HG03432 (cell line): ENCODE measurements at regions not wholly inside any gene's neighbourhood (a gene's known extent, or its start where the extent isn't known, plus 50 kb on each side); places are given as distances from the start of the nearest gene placed in this dataset.
"Not testable (repeated sequence)": the region's sequence is repeated elsewhere in the genome, so short reads cannot be mapped to it uniquely, and the experiment has no call there.

Source experiments
- ATAC-seq: cut with Tn5 transposase; IDR thresholded peaks from one replicate; pipeline ENCODE4 v1.9.1; 2021; ENCODE audit warnings: mild to moderate bottlenecking, moderate library complexity; ENCODE audit not compliant: unreplicated experiment

- ATAC-seq: peak; percentile 58
Measured at GRCh38 chr7:81887098-81888090, 117.5 kb upstream of the HGF start.

DNA sequence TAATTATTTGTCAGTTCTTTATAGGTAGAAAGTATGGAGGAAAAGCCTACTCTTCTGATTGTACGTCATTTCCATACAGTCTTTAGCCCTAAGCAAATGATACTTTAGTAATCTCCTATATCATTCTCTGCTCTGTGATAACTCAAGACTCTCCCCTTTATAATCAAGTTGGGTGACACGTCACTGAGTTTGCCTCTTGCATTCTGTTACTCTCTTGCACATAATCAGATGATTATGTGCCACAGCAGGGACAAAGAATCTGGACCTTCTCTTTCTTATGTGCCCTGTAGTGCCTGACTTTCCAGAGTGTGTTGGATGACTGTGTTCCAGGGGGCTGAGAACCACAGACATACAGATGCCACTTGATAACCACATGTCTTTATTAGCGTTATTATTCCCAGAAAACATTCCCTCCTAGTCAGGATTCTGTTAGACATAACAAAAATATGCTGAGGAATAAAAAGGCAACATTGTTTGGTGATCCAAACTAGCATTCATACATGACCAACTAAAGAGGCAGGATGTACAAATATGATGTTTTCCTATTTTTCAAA lies 116.4 kb upstream of the HGF start:
- no peak for ATAC-seq

DNA sequence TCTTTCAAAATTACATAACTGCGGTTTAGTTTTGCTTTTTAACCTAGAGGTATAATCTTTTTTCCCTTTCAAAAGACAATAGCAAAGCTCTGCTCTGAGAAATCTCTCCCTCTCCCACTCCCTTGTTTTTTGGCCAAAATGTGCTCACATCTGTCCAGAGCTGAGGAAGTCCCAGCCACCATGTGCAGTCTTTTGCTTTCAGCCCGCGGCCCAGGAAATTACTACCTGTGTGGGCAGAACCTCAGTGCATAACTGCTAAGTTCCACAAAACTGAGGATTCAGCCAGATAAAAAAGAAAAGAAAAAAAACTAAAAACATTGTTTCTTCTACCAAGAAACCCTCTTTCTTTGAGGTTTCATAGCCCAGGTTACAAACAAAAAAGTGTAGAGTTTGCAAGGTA lies 115.0 kb upstream of the HGF start:
- ATAC-seq: no peak

- ATAC-seq: peak; percentile 68
Measured at GRCh38 chr7:81883801-81884393, 114.0 kb upstream of the HGF start.

DNA sequence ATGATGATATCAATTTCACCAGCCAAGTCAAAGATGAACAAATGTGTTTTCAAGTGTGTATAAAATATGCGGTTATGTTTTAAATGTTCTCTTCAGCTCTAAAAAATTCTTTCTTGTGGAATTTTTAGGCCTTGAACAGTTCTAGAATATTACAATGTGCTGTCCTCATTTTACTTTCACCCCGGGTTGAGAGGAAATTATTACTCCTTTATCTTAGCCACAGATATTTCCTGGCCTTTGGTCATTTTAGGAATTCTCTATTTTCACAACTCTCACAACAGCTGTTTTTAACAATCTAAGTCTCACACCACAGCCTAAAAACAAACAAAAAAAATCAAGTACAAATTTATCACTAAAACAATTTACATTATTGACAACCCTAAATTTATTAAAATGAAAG lies 112.2 kb upstream of the HGF start:
- no peak for ATAC-seq

- no peak for ATAC-seq
Measured at GRCh38 chr7:81877890-81878289, 108.0 kb upstream of the HGF start.

GRCh38 chr7:81873559-81873958 lies 103.7 kb upstream of the HGF start:
- peak; percentile 72 for ATAC-seq

DNA sequence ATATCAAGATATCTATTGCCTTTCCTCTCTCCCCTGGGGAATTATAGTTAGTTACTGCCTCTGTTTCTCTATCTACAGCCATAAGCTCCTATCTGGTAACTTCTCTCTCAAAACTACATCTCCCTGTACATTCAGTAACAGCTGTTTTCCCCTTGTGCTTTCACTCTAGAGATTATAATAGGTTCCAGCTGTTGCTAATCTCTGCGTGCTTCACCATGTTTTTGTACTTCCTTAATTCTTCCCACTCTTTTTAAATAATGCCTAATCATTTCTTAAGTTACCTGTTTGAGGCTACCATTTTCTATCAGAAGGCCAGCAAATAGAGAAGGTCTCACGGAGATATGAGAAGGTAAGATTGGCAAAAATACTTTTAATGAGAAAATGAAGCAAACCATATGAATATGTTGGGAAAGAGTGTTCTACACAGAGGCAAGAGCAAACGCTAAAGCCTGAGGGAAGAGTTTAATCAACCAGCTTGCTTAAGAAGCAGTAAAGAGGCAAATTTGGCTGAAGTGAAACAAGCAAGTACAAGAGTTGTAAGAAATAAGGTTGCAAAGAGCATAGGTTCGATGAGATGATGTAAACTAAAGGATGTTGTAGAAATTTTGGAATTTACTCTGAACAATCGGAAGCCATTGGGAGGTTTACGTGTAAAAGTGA lies 101.9 kb upstream of the HGF start:
- ATAC-seq: no peak

DNA sequence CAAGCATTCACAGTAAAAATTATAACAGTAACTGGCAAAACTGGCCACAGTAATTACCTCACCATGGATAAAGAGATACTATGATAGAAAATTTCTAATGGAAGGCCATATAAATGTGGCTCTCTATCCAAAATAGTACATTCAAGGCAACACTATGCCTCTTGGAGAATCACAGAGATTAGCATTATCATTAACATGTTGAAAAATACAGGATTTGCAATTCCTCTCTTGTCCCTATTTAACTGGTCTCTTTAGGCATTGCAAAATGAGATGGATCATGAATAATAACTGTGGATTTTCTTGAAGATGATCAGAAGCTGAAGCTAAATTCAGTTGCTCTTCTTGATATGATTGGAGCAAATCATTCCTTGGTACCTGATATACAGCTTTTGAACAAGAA lies 100.8 kb upstream of the HGF start:
- ATAC-seq: no peak

DNA sequence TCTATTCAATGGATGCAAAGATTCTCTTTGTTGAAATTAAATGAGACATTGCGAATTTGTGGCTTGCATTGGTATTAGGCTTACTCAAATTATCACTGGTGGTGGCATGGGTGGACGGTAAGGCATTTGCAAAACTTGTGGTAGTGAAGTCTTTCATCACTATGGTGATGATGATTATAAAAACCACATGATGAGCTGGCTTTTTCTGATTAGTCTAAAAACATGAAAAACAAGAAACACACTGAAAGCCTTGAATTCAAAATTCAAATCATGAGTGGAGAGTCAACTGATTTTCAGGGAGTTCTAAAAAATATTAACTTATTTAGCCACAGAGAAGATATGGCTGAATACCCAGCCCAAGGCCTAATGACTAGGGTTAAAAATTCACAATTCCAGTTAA lies 99.8 kb upstream of the HGF start:
- peak; percentile 32 for ATAC-seq

- peak; percentile 40 for ATAC-seq
Measured at GRCh38 chr7:81865754-81866153, 95.9 kb upstream of the HGF start.

DNA sequence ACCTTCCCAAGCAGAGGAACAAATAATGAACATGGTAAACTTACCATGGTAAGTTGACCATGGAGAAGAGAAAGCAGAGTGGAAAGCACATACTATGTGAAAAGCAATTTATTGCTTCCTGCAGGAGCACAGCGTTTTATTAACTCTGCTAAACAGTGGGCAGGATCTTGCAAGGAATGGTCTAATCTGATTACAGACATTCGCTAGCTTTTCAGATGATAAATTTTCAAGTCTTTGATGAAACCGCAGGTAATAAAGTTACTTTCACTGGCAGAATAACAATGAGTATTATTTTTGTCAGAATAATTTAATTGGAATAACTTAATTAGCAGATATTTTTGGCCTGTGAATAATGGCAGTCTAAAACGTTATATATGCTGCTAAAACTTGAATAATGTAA lies 89.6 kb upstream of the HGF start:
- ATAC-seq: no peak

DNA sequence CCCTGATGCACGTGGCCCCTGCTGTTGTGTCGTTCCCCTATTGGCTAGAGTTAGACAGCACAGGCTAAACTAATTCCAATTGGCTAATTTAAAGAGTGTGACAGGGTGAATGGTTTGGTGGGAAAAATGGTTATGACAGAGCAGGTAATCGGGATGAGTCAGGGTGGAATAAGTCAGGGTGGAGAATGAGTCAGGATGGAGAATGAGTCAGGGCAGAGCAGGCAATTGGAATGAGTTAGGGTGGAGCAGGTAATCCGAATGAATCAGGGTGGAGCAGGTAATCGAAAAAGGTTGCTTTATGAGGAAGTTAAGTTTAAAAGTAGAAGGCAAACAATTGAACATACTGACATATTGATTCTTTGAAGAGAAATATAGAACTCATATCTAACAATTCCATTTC lies 89.0 kb upstream of the HGF start:
- not testable (repeated sequence) for ATAC-seq

- no peak for ATAC-seq
Measured at GRCh38 chr7:81857385-81857784, 87.5 kb upstream of the HGF start.

DNA sequence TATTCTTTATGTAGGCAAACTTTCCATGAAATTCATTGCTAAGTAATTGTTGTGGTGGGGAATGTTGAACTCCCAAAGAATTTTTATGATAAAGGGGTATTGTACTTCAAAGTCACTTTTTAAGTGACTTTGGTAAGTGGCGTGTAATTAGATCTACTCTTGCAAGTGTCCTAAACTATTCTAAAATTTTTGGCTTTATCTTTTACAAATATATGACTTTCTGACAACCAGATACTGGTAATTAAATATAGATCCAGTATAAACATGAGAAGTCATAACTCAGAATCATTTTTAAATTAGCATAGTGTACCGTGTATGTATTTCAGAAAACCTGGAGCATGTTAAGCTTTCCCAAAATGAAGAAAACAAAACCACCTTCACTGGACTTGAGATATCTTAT lies 84.7 kb upstream of the HGF start:
- ATAC-seq: no peak

DNA sequence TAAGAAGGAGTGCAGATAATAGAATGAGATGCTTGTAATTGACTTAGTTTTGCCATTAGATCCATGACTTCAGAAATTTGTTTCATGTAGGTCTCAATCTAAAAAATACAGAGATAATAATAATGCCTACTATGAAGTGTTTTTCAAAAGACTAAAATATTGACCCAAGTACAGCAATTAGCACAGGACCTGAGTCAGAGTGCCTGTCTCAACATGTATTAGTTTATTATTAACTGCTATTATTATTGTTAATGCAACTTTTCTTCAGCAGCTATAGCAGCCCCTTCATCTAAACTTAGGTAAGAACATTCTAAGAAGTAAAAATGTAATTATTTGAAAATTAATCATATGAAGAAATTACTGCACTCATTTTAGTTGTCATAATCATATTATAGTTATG lies 82.9 kb upstream of the HGF start:
- no peak for ATAC-seq

DNA sequence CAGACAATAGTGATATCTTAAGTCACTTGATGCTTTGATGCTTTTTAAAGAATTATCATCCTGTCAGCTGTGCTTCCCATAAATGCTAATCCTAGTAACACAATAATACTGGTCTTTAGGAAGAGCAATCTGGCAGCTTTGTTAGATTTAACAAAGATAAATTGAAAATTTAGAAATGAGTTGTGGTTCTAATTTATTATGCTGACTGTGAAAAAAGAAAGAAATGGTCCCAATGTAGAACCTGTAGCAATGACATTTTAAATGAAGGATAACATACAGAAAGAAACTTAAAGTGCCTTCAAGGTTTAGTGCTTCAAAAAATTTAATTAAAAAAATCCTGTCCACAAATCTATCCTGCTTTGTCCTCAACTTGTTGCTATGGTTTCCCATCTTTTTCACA lies 81.6 kb upstream of the HGF start:
- ATAC-seq: no peak

GRCh38 chr7:81846398-81846797 lies 76.6 kb upstream of the HGF start:
- ATAC-seq: peak; percentile 84

DNA sequence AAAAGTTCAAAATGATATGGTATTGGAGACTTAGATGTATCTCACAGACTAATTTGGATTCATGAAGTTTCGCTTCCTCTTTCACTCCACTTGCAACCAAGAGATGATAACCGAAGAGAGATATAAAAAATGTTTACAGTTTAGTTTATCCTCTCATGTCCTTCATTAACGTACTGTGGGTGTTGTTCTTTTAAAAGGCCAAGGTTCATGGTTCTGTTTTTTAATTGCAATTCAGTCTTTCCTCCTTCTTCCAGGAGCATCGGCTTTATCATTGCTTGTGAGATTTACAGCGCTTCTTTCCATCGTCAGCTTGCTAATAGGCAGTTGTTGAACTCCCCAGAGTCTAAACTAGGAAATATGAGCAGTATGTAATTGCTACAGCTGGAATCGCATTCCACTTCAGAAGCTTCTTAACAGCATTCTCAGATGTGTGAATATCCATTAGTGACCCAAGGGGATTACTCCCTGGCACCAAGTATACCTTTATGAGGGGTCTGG lies 75.9 kb upstream of the HGF start:
- ATAC-seq: peak; percentile 90

GRCh38 chr7:81843657-81844056 lies 73.8 kb upstream of the HGF start:
- ATAC-seq: not testable (repeated sequence)

- no peak for ATAC-seq
Measured at GRCh38 chr7:81842361-81842760, 72.5 kb upstream of the HGF start.
